ENCODE measurements at regions not wholly inside any gene's neighbourhood (a gene's known extent, or its start where the extent isn't known, plus 50 kb on each side); places are given as distances from the start of the nearest gene placed in this dataset.

- TF ChIP-seq CTCF (IDR thresholded peaks at IDR 0.05): no peak
- TF ChIP-seq POLR2A (IDR thresholded peaks at IDR 0.05): no peak
Observed at GRCh38 chr10:92785118-92785517, 63.2 kb upstream of the EXOC6 start.
